ENCODE measurements at regions not wholly inside any gene's neighbourhood (a gene's known extent, or its start where the extent isn't known, plus 50 kb on each side); places are given as distances from the start of the nearest gene placed in this dataset.

DNA sequence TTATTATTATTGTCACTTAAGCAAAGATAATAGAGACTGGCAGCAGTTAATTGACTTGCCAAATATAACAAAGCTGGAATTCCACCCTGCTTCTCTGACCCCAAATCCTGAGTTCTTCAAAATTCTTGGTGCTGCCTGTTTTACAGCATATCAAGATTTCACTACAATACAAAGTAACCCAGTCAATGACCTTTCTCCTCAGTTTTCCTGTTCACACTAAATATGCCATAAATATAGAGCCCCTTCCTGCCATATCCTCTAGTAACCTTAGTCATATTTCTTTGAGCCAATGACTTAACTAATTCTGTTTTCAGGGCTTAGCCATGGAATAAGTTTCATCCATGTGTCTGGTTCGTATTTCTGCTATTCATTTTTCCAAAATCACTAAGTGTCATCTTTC lies 315.3 kb upstream of the HS3ST1 start:
- TF ChIP-seq, protein P1, sequence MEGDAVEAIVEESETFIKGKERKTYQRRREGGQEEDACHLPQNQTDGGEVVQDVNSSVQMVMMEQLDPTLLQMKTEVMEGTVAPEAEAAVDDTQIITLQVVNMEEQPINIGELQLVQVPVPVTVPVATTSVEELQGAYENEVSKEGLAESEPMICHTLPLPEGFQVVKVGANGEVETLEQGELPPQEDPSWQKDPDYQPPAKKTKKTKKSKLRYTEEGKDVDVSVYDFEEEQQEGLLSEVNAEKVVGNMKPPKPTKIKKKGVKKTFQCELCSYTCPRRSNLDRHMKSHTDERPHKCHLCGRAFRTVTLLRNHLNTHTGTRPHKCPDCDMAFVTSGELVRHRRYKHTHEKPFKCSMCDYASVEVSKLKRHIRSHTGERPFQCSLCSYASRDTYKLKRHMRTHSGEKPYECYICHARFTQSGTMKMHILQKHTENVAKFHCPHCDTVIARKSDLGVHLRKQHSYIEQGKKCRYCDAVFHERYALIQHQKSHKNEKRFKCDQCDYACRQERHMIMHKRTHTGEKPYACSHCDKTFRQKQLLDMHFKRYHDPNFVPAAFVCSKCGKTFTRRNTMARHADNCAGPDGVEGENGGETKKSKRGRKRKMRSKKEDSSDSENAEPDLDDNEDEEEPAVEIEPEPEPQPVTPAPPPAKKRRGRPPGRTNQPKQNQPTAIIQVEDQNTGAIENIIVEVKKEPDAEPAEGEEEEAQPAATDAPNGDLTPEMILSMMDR (IDR thresholded peaks at IDR 0.05; ENCODE audit: low read depth, low read length, missing input control), result no peak
- TF ChIP-seq NR2F2 (IDR thresholded peaks at IDR 0.05) (peak; percentile 75), SP1 (IDR thresholded peaks at IDR 0.05) (no peak), EGR1 (IDR thresholded peaks at IDR 0.05; ENCODE audit: low read depth in 2 of 2) (no peak)
- TF ChIP-seq, protein P2, sequence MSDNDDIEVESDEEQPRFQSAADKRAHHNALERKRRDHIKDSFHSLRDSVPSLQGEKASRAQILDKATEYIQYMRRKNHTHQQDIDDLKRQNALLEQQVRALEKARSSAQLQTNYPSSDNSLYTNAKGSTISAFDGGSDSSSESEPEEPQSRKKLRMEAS (IDR thresholded peaks at IDR 0.05), result no peak
